Stimulated activated CD4-positive, alpha-beta T cell treated with anti-CD3 and anti-CD28 coated beads, Interleukin-12 subunit alpha, Interleukin-12 subunit beta, amount 100 ng/mL, for 4 hours (primary cell): ENCODE measurements at regions not wholly inside any gene's neighbourhood (a gene's known extent, or its start where the extent isn't known, plus 50 kb on each side); places are given as distances from the start of the nearest gene placed in this dataset.

Source experiments
- DNase-seq: peaks from one replicate; pipeline ENCODE4 v3.0.0-alpha.2; 2020

GRCh38 chrX:150143721-150144440 lies 205.6 kb upstream of the EOLA2 start:
- no peak for DNase-seq

- no peak for DNase-seq
Measured at GRCh38 chrX:150146271-150146896, 208.1 kb upstream of the EOLA2 start.

GRCh38 chrX:150148749-150149672 lies 210.7 kb upstream of the EOLA2 start:
- DNase-seq = no peak

DNA sequence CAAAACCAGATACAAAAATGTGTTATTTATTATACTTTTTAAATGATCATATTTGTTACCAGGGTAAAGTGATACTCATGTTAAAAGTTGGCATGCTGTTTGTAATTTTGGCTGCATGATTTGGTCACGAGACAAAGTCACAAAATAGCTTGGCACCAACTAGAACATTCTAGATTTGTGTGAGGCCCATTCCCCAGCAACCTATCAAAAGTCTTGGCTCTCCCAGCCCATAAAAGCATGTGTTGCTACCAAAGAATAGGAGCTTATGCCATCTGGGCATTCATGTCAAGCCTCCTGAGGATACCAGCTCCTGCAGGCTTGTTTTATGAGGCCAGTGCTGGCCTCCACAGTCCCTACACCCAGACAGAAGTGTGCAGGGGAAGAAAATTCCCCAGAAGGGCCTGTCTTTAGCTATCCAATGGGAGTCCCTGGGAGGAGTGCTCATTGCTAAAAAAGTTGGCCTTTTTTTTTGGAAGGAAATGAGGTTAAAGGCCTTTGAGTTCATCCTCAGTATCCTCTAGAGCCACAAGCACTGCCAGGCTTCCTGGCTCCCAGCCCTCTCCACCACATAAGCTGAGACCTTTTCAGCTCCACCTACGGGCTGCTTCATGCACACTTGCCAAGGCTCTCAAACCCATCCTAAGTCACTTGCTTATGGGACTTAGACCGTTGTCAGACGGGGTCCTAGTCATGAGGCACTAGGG lies 211.9 kb upstream of the EOLA2 start:
- DNase-seq = no peak

DNA sequence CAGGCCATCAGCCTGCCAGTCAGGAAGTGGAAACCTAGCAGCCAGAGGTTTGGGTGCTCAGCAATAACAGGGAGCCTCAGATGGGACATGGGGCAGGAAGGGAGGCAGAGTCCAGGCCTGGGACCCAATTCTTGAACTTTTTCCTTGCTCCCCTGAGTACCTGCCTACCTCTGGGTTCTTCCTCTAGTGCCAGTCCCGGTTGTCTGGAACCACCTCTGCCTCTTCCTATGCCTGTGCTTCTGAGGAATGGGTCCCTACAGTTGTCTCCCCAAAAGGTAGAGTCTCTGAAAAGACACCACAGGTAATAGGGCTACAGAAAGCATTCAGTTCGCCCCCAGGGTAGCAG lies 212.4 kb upstream of the MAMLD1 start:
- no peak for DNase-seq

- DNase-seq = no peak
Measured at GRCh38 chrX:150152036-150152435, 211.1 kb upstream of the MAMLD1 start.

DNA sequence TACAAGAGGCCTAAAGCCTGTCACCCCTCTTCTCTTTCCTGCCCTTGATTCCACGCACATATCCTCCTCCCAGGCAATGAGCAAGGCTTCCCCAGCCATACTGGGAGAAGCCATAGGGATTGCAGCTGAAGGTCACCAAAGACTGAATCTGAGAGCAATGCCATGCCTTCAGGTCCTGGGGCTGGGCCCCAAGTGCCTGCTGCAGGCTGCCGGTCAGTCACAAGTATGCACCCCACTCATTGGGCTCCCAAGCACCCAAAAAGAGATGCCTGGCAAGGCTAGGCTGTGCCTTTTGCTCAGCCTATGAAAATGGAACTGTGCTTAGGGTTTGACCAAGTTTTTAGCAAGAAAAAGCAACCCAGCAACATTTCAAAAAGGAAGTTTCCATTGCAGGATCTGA lies 210.6 kb upstream of the MAMLD1 start:
- no peak for DNase-seq

GRCh38 chrX:150155436-150156035 lies 207.6 kb upstream of the MAMLD1 start:
- DNase-seq = no peak

GRCh38 chrX:150156615-150157014 lies 206.5 kb upstream of the MAMLD1 start:
- no peak for DNase-seq

- DNase-seq = no peak
Measured at GRCh38 chrX:150157291-150157690, 205.8 kb upstream of the MAMLD1 start.

DNA sequence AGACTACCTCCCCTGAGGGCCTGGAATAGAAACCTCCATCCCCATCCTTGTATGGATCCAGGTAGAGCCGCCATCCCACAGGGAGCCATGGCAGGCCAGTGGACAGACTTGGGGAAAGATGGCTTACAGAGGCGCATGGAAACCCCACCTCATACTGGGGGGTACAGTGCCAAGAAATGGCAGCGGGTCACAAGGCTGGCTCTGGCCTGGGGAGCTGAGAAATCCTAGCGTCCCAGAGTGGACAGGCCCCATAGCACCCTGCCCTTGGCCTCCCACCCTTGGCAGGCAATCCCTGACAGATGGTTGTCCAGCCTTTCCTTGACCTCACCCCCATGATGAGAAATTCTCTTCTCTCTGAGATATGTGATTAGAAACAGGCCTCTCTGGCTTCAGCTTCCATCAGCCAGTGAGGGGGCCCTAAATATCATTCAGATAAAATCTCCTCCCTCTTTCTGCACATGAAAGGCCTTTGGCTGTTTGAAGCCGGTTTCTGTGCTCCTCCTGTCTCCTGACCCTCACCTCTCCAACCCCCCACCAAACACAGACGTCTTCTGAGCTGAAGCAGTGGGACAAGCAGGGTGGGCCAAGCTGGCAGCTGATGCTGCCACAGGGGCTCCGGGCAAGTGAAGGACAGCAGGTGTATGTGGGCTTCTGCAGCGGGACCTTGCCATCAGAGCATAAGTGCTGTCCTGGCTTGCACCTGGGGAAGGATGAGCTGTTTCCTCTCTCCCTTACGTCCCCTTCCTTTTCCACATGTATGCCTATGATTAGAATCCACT lies 204.4 kb upstream of the MAMLD1 start:
- no peak for DNase-seq

GRCh38 chrX:150159537-150159936 lies 203.6 kb upstream of the MAMLD1 start:
- DNase-seq = no peak

GRCh38 chrX:150160656-150161055 lies 202.5 kb upstream of the MAMLD1 start:
- DNase-seq = no peak

DNA sequence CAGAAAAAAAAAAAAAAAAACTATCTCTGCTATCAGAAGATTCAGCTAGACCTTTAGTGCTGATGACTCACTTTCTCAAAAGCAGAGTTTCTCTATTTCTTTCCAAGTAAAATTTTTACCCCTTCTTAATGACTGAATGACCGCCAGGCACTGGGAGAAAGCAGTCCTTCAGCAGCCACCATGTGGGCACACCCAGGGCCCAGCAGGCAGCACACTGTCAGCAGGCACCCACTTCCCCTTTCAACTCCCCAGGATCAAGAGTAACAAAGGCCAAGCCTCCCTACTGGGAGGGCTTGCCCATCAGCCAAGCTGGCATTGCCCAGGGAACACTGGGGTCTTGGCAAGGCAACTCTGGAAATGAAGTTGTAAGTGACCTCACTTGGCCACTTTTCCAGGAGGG lies 201.9 kb upstream of the MAMLD1 start:
- no peak for DNase-seq

DNA sequence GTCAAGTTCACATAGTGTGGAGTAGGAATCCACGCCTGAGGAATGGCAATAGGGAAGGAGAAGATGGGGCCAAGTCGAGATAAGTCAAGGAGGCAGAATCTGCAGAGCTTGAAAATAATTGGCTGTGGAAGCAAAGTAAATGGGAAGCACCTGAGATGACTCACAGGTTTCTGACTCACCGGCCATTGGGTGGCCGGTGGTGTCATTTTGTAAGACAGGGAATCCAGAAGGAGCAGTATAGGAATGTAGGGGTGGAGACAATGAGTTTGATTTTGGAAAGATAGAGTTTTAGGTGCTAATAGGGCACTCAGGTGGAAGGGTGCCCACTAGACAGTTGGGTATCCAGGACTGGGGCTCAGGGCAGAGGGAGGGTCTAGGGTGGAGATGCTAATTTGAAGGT lies 201.0 kb upstream of the MAMLD1 start:
- no peak for DNase-seq

DNA sequence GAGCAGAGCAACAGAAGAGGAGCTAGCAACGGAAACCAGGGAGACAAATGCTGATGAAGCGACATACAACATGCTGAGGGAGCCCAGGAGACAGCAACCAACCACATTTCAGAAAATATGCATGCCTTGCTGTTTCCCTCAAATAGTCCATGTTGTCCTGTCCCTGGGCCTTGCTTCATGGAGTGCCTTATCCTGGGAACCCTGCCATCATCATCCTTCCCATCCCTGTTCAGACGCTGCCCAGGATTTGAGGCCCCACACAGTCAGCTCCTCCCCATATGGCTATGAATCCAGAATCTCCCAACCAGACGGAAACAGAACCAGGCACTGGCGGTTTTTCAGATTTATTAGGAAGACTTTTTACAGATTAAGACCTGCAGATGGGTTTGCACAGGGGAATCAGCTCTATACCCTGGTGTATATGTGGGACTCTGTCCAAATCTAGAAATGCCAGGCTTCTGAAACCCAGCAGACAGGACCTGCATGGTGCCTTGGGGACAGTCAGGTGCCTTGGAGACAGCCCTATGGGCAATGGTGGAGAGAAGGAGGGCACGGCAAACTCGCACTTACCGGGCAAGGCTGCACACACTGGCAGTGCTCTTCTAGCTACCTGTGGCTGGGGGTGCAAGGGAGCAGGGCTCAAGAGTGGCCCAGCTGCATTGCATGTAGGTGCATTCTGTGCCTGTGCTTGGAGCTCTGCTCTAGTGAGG lies 199.7 kb upstream of the MAMLD1 start:
- no peak for DNase-seq

DNA sequence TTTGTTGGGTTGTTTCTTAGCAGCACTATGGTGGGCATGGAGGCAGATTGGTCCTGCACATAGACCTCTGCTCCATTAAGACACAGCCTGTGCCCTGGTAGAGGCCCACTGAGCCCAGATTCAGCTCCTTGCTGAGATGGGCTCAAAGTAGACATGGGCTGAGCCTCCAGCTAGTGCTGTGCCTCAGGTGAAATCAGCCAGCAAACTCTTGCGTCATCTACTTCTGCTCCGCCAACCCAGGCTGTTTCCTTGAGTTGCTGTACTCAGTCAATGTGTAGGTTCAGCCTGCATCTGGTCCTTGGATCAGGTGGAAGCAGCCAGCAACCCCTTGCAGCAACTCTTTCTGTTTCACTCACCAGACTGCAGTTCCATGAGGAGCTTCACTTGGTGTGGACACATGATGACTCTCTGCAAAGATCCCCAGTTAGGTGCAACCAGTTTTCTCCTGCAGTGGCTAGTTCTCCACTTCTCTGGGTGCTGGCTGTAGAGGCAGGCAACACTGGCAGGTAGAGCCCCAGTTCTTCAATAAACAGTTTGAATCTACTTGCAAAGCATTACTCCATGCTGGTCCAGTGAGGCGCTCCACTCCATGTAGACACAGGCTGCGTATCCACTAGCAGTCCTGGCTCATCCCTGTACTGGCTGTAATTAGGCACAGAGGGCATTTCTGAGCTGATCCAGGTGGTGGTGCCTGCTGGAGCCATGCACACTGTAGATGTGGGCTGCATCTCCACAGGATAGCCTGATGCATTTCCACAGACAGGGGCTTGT lies 199.0 kb upstream of the MAMLD1 start:
- DNase-seq = no peak

- DNase-seq = no peak
Measured at GRCh38 chrX:150164971-150165600, 198.0 kb upstream of the MAMLD1 start.

GRCh38 chrX:150165776-150166610 lies 197.1 kb upstream of the MAMLD1 start:
- DNase-seq = no peak
